ENCODE measurements at regions not wholly inside any gene's neighbourhood (a gene's known extent, or its start where the extent isn't known, plus 50 kb on each side); places are given as distances from the start of the nearest gene placed in this dataset.
A peak's percentile ranks its signal among the peaks of the same experiment; 100 is the strongest.

GRCh38 chr6:81480139-81480538, 272.3 kb downstream of the TENT5A start:
- peak; percentile 48 for DNase-seq (ENCODE audit: low spot score)

GRCh38 chr6:81476881-81477280, 275.6 kb downstream of the TENT5A start:
- DNase-seq (ENCODE audit: low spot score): no peak

GRCh38 chr6:81475646-81476045, 276.8 kb downstream of the TENT5A start:
- DNase-seq (ENCODE audit: low spot score): no peak

- peak; percentile 66 for DNase-seq (ENCODE audit: low spot score)
Measured at GRCh38 chr6:81465859-81466258, 286.6 kb downstream of the TENT5A start.

- no peak for DNase-seq (ENCODE audit: low spot score)
Measured at GRCh38 chr6:81456416-81456815, 296.1 kb downstream of the TENT5A start.

- no peak for DNase-seq (ENCODE audit: low spot score)
Measured at GRCh38 chr6:81455641-81456040, 296.8 kb downstream of the TENT5A start.

- peak; percentile 53 for DNase-seq (ENCODE audit: low spot score)
Measured at GRCh38 chr6:81451787-81452186, 300.7 kb downstream of the TENT5A start.

GRCh38 chr6:81450180-81450579, 302.3 kb downstream of the TENT5A start:
- DNase-seq (ENCODE audit: low spot score): peak; percentile 51

- no peak for DNase-seq (ENCODE audit: low spot score)
Measured at GRCh38 chr6:81446509-81446908, 306.0 kb downstream of the TENT5A start.

GRCh38 chr6:81439417-81439816, 313.1 kb downstream of the TENT5A start:
- no peak for DNase-seq (ENCODE audit: low spot score)

GRCh38 chr6:81436990-81437389, 315.5 kb downstream of the TENT5A start:
- no peak for DNase-seq (ENCODE audit: low spot score)

- no peak for DNase-seq (ENCODE audit: low spot score)
Measured at GRCh38 chr6:81413306-81413705, 339.2 kb downstream of the TENT5A start.

GRCh38 chr6:81401970-81402690, 350.4 kb downstream of the TENT5A start:
- no peak for DNase-seq (ENCODE audit: low spot score)

- DNase-seq (ENCODE audit: low spot score): no peak
Measured at GRCh38 chr6:81396916-81397315, 355.6 kb downstream of the TENT5A start.

- DNase-seq (ENCODE audit: low spot score): no peak
Measured at GRCh38 chr6:81387163-81387562, 365.3 kb downstream of the TENT5A start.

GRCh38 chr6:81384921-81385320, 367.6 kb downstream of the TENT5A start:
- no peak for DNase-seq (ENCODE audit: low spot score)

- no peak for DNase-seq (ENCODE audit: low spot score)
Measured at GRCh38 chr6:81383472-81383871, 369.0 kb downstream of the TENT5A start.

- no peak for DNase-seq (ENCODE audit: low spot score)
Measured at GRCh38 chr6:81382852-81383251, 369.6 kb downstream of the TENT5A start.

GRCh38 chr6:81381382-81381916, 371.0 kb downstream of the TENT5A start:
- DNase-seq (ENCODE audit: low spot score): no peak

- DNase-seq (ENCODE audit: low spot score): no peak
Measured at GRCh38 chr6:81380718-81381338, 371.7 kb downstream of the TENT5A start.

GRCh38 chr6:81376745-81377144, 375.7 kb downstream of the TENT5A start:
- no peak for DNase-seq (ENCODE audit: low spot score)

GRCh38 chr6:81373414-81373813, 379.1 kb downstream of the TENT5A start:
- no peak for DNase-seq (ENCODE audit: low spot score)

GRCh38 chr6:81371930-81372329, 380.6 kb downstream of the TENT5A start:
- no peak for DNase-seq (ENCODE audit: low spot score)

Data from HT-29 (cell line).